MM.1S (cell line): ENCODE measurements at regions not wholly inside any gene's neighbourhood (a gene's known extent, or its start where the extent isn't known, plus 50 kb on each side); places are given as distances from the start of the nearest gene placed in this dataset.

Experiments used
- EZH2 ChIP-seq: fragments of 300-600 bp; sonication (generic); optimal IDR thresholded peaks from 2 replicates; pipeline ENCODE3; 2017; ENCODE audit warnings: low read depth, mild to moderate bottlenecking, antibody characterized with exemption, low read length, mixed read lengths
- EZH2phosphoT487 ChIP-seq: fragments of 300-600 bp; sonication (generic); IDR thresholded peaks from 2 replicates; pipeline ENCODE4 v1.6.1; 2018; ENCODE audit warnings: antibody characterized with exemption, low read length
- TF ChIP-seq, protein P1 (sequence below): fragments of 300-600 bp; sonication (generic); IDR thresholded peaks from 2 replicates; pipeline ENCODE4 v1.5.1; 2016; ENCODE audit warnings: antibody characterized with exemption, low read length, mixed read lengths

- TF ChIP-seq EZH2 = no peak
- TF ChIP-seq, protein P1, sequence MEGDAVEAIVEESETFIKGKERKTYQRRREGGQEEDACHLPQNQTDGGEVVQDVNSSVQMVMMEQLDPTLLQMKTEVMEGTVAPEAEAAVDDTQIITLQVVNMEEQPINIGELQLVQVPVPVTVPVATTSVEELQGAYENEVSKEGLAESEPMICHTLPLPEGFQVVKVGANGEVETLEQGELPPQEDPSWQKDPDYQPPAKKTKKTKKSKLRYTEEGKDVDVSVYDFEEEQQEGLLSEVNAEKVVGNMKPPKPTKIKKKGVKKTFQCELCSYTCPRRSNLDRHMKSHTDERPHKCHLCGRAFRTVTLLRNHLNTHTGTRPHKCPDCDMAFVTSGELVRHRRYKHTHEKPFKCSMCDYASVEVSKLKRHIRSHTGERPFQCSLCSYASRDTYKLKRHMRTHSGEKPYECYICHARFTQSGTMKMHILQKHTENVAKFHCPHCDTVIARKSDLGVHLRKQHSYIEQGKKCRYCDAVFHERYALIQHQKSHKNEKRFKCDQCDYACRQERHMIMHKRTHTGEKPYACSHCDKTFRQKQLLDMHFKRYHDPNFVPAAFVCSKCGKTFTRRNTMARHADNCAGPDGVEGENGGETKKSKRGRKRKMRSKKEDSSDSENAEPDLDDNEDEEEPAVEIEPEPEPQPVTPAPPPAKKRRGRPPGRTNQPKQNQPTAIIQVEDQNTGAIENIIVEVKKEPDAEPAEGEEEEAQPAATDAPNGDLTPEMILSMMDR = no peak
- TF ChIP-seq EZH2phosphoT487 = no peak
Measured at GRCh38 chr3:63096248-63097058, 181.7 kb upstream of the SYNPR start.
